ENCODE measurements at regions not wholly inside any gene's neighbourhood (a gene's known extent, or its start where the extent isn't known, plus 50 kb on each side); places are given as distances from the start of the nearest gene placed in this dataset.

DNA sequence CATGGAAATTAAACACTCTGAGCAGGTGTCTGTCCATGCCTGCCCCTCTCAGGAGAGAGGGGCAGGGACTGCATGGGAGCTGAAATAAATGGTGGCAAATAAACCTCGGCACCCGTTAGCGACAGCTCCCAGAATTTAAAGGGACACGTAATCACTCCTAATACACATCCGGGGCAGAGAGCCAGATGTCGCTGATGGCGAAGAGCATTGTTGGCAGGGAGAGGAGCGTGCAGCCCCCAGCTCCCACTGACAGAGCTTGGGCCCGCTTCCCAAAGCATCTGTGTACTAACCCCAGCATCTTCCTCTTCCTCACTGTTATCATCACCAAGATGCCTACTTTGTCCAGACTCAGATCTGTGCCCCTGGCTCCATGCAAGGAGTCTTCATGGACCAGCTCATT is 85.8 kb downstream of the IRX5 start:
- H3K9me1 ChIP-seq (ENCODE audit: control insufficient read depth, insufficient read depth, low read length): no peaks in the 10 kb centered on the region
- 14% methylated on average over 9 of the region's 9 CpGs for WGBS (ENCODE audit: insufficient coverage, low coverage, missing lambda C conversion rate)
- ATAC-seq (no peak), DNase-seq (ENCODE audit: extremely low read depth in 1 of 4, low spot score in 3 of 4) (no peak), FAIRE-seq (no peak)
- H3K27me3 ChIP-seq (ENCODE audit: control insufficient read depth in 2 of 2, insufficient read depth in 2 of 2, low read length in 2 of 2): peaks cover 0 to 10% of the 10 kb centered on the region in 2 experiments; a peak in 1 of 5 replicates
- CTCF ChIA-PET (ENCODE audit: low intra/inter-chr PET ratio): no interaction called here
- BruUV-seq (replicated peaks): no TSS peak
- H3K79me2 ChIP-seq (ENCODE audit: control insufficient read depth, insufficient read depth, low read length): no peaks in the 10 kb centered on the region
- H2AFZ ChIP-seq (ENCODE audit: low read depth, low read length): no peak overlapping the region
- H3K4me3 ChIP-seq: no peak overlapping the region
- no peak overlapping the region for H3K27ac ChIP-seq (ENCODE audit: extremely low read depth, low read depth, low read length)
- intact Hi-C loops (cut with micrococcal nuclease): no loop called here
- POLR2A ChIA-PET: interaction anchor here (0.8 kb wide), 1 partner anchor 10 kb away, joined by 3 read pairs; no protein-coding TSS in a partner anchor
- H3K4me1 ChIP-seq (replicated peaks in 1 of 2; ENCODE audit: control insufficient read depth in 2 of 2, insufficient read depth in 2 of 2, low read length in 2 of 2): peaks cover 0 to 4% of the 10 kb centered on the region in 2 experiments; a peak in 2 of 5 replicates
- no peaks in the 10 kb centered on the region for H3K36me3 ChIP-seq (ENCODE audit: control insufficient read depth, insufficient read depth, low read length)
- no peaks in the 10 kb centered on the region; the same call in 1 of the 2 replicates for H3K9me3 ChIP-seq (replicated peaks; ENCODE audit: control insufficient read depth, insufficient read depth, low read depth, low read length)
- no peaks in the 10 kb centered on the region for H4K20me1 ChIP-seq (replicated peaks; ENCODE audit: control insufficient read depth, insufficient read depth, low read length)
- H3K9ac ChIP-seq (ENCODE audit: insufficient read depth in 1 of 2, low read depth in 2 of 2, low read length in 2 of 2): no peak overlapping the region
- in situ Hi-C loops (cut with MboI): loop anchor here (25.0 kb wide), 1 partner anchor 1079 kb away; no protein-coding TSS in a partner anchor
- no peak overlapping the region for H3K4me2 ChIP-seq (ENCODE audit: insufficient read depth, low read length)
- no peak for TF ChIP-seq NFXL1 (CRISPR knock-in tag; IDR thresholded peaks at IDR 0.05)
- TF ChIP-seq, protein P1, sequence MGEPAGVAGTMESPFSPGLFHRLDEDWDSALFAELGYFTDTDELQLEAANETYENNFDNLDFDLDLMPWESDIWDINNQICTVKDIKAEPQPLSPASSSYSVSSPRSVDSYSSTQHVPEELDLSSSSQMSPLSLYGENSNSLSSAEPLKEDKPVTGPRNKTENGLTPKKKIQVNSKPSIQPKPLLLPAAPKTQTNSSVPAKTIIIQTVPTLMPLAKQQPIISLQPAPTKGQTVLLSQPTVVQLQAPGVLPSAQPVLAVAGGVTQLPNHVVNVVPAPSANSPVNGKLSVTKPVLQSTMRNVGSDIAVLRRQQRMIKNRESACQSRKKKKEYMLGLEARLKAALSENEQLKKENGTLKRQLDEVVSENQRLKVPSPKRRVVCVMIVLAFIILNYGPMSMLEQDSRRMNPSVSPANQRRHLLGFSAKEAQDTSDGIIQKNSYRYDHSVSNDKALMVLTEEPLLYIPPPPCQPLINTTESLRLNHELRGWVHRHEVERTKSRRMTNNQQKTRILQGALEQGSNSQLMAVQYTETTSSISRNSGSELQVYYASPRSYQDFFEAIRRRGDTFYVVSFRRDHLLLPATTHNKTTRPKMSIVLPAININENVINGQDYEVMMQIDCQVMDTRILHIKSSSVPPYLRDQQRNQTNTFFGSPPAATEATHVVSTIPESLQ (CRISPR knock-in tag; IDR thresholded peaks at IDR 0.05): no peak
- TF ChIP-seq, protein P2, sequence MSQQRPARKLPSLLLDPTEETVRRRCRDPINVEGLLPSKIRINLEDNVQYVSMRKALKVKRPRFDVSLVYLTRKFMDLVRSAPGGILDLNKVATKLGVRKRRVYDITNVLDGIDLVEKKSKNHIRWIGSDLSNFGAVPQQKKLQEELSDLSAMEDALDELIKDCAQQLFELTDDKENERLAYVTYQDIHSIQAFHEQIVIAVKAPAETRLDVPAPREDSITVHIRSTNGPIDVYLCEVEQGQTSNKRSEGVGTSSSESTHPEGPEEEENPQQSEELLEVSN (IDR thresholded peaks at IDR 0.05; ENCODE audit: borderline replicate concordance in 1 of 2, extremely low read depth in 1 of 2, insufficient read depth in 1 of 2, insufficient read length in 1 of 2, low read depth in 1 of 2, low read length in 1 of 2, poor library complexity in 1 of 2, severe bottlenecking in 1 of 2): no peak
- TF ChIP-seq, protein P3, sequence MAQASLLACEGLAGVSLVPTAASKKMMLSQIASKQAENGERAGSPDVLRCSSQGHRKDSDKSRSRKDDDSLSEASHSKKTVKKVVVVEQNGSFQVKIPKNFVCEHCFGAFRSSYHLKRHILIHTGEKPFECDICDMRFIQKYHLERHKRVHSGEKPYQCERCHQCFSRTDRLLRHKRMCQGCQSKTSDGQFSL (CRISPR knock-in tag; IDR thresholded peaks at IDR 0.05): no peak
- TF ChIP-seq, protein P3 (tag; IDR thresholded peaks at IDR 0.05): no peak
- no peak for TF ChIP-seq MAZ (CRISPR knock-in tag; conservative IDR thresholded peaks at IDR 0.05 in 1 of 2, IDR thresholded peaks at IDR 0.05 in 1 of 2)

All from K562 (cell line).